Spleen (tissue), 11 donors: ENCODE measurements at regions not wholly inside any gene's neighbourhood (a gene's known extent, or its start where the extent isn't known, plus 50 kb on each side); places are given as distances from the start of the nearest gene placed in this dataset.

Source experiments
- DNase-seq: peaks from one replicate; pipeline ENCODE4 v3.0.0-alpha.2; 2020
- H3K27ac ChIP-seq, 8 donors: fragments of 200-600 bp; sonication (generic) in 7 of 8; 1 replicate in 4 of 8; 2 replicates in 4 of 8; pipeline versions ENCODE4 v1.5.0 to v1.8.0; 2016 to 2021; ENCODE audit warnings: inconsistent platforms in 4 of 8, mild to moderate bottlenecking in 4 of 8, moderate library complexity in 1 of 8
- H3K27me3 ChIP-seq, 7 donors: fragments of 200-600 bp; sonication (generic) in 6 of 7; replicated peaks in 1 of 7; 1 replicate in 4 of 7; 2 replicates in 3 of 7; pipeline versions ENCODE4 v1.5.0 to v1.8.0; 2016 to 2021; ENCODE audit warnings: inconsistent platforms in 3 of 7, mild to moderate bottlenecking in 1 of 7
- H3K36me3 ChIP-seq, 6 donors: fragments of 200-600 bp; sonication (generic) in 5 of 6; 1 replicate in 4 of 6; 2 replicates in 2 of 6; pipeline versions ENCODE4 v1.5.0 to v1.8.0; 2016 to 2021; ENCODE audit warnings: inconsistent platforms in 2 of 6
- H3K4me1 ChIP-seq, 6 donors: fragments of 200-600 bp; sonication (generic) in 5 of 6; 1 replicate in 3 of 6; 2 replicates in 3 of 6; pipeline versions ENCODE4 v1.5.0 to v1.8.0; 2016 to 2021; ENCODE audit warnings: inconsistent platforms in 3 of 6
- H3K4me3 ChIP-seq, 8 donors: fragments of 200-600 bp; sonication (generic) in 7 of 8; 1 replicate in 4 of 8; 2 replicates in 4 of 8; pipeline versions ENCODE4 v1.5.0 to v1.8.0; 2016 to 2021; ENCODE audit warnings: inconsistent platforms in 4 of 8, mild to moderate bottlenecking in 4 of 8, moderate library complexity in 2 of 8
- H3K9me3 ChIP-seq, 8 donors: fragments of 200-600 bp; sonication (generic) in 7 of 8; 1 replicate in 4 of 8; 2 replicates in 4 of 8; pipeline versions ENCODE4 v1.5.0 to v1.8.0; 2016 to 2021; ENCODE audit warnings: inconsistent platforms in 4 of 8
- POLR2A ChIP-seq, 3 donors: fragments of 450-650 bp; IDR thresholded peaks; one replicate each; pipeline ENCODE4 v1.5.1; 2017; ENCODE audit warnings: antibody characterized with exemption in 3 of 3, mild to moderate bottlenecking in 1 of 3
- POLR2AphosphoS5 ChIP-seq, 3 donors: sonication (generic); formaldehyde crosslinking; IDR thresholded peaks; one replicate each; pipeline ENCODE4 v1.5.1; 2017; ENCODE audit warnings: antibody characterized with exemption in 3 of 3
- WGBS, 5 donors: extraction: QIAGEN DNeasy Blood & Tissue Kit in 3 of 5; methylation state at CpG; one replicate each; pipeline versions ENCODE4 v1.1.5 to v1.1.7; 2013 to 2018; 5-methylcytosine and 5-hydroxymethylcytosine counted together
- intact Hi-C: fragments of 100-400 bp; cut with DNase I; formaldehyde crosslinking; loops from one replicate; pipeline ENCODE4 v1.15.0; 2023; ENCODE audit warnings: low total_unique reads
- TF ChIP-seq, protein P1 (sequence below), 11 experiments: fragments of 200-600 bp in 7 of 11; fragments of 450-650 bp in 4 of 11; sonication (generic) in 4 of 11; IDR thresholded peaks in 8 of 11; conservative IDR thresholded peaks in 3 of 11; 1 replicate in 7 of 11; 2 replicates in 4 of 11; pipeline versions ENCODE4 v1.4.0 to v1.8.0; 2016 to 2021; ENCODE audit warnings: antibody characterized with exemption in 11 of 11, inconsistent platforms in 4 of 11, mild to moderate bottlenecking in 1 of 11
- donor health status: healthy with polysubstance abuse.
- donor health status: DM: no; HTN: no; CAD: no; lungs with moderate emphysema.
- donor health status: DM: no; HTN: no; CAD: no.
- donor health status: Bipolar disorder and iron deficiency.
- donor health status: healthy.
- donor health status: DM: no; HTN: no; CAD: no.
- donor health status: DM: yes; HTN: yes; CAD: no.

DNA sequence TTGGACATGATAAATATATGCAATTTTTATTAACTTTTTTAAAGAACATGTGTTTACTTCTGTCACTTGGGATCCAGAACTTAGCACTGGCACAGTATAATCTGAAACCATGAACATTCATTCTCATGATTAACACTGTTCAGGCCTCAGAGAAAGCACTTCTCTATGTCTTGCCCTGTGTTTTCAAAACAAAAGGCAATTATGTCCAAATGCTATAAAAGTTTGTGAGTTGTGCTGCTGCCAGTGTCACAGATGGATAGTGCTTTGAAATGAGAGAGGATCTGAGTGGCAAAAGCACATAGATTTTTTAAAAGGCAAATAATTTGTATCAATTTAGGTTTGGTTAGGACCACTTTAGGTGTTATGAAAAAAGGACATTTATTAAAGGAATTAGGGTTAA is 470.5 kb upstream of the FAM98A start:
- intact Hi-C loops, result no loop called here

DNA sequence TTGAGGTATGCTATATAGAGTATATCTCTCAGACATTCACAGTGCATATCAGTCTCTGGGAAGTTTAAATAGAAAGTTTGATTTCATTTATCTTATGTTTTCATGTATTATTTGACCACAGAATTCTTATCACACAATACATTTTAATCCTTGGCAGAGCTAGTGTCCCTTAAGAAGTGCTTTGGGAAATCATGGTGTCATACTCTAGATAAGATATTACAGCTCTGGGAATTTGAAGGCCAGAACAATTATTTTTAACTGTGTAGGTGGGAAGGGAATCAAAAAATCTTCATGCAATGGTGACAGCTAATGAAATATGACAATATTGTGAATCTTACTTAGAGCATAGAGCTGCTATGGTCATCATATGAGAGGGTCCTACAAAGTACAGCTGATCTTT is 451.3 kb upstream of the FAM98A start:
- no peak for DNase-seq
- H3K9me3 ChIP-seq, result no peaks in the 10 kb centered on the region
- H3K4me3 ChIP-seq, result no peak overlapping the region
- intact Hi-C loops, result no loop called here
- TF ChIP-seq POLR2A (IDR thresholded peaks at IDR 0.05) (no peak), POLR2AphosphoS5 (IDR thresholded peaks at IDR 0.05) (no peak)
- TF ChIP-seq, protein P1, sequence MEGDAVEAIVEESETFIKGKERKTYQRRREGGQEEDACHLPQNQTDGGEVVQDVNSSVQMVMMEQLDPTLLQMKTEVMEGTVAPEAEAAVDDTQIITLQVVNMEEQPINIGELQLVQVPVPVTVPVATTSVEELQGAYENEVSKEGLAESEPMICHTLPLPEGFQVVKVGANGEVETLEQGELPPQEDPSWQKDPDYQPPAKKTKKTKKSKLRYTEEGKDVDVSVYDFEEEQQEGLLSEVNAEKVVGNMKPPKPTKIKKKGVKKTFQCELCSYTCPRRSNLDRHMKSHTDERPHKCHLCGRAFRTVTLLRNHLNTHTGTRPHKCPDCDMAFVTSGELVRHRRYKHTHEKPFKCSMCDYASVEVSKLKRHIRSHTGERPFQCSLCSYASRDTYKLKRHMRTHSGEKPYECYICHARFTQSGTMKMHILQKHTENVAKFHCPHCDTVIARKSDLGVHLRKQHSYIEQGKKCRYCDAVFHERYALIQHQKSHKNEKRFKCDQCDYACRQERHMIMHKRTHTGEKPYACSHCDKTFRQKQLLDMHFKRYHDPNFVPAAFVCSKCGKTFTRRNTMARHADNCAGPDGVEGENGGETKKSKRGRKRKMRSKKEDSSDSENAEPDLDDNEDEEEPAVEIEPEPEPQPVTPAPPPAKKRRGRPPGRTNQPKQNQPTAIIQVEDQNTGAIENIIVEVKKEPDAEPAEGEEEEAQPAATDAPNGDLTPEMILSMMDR (IDR thresholded peaks at IDR 0.05 in 8 of 11, conservative IDR thresholded peaks at IDR 0.05 in 3 of 11), result no peak
- H3K27ac ChIP-seq, result no peak overlapping the region
- H3K27me3 ChIP-seq, result no peaks in the 10 kb centered on the region
- H3K4me1 ChIP-seq, result no peaks in the 10 kb centered on the region
- no peaks in the 10 kb centered on the region for H3K36me3 ChIP-seq

More for the DNA sequence above, 470.5 kb upstream of the FAM98A start:
- no peak for DNase-seq
- H3K27ac ChIP-seq, result no peak overlapping the region
- no peak overlapping the region for H3K4me3 ChIP-seq
- no peaks in the 10 kb centered on the region for H3K36me3 ChIP-seq
- no peaks in the 10 kb centered on the region for H3K9me3 ChIP-seq
- no peak for TF ChIP-seq POLR2A (IDR thresholded peaks at IDR 0.05)
- no peak for TF ChIP-seq POLR2AphosphoS5 (IDR thresholded peaks at IDR 0.05)
- TF ChIP-seq, protein P1 (IDR thresholded peaks at IDR 0.05 in 8 of 11, conservative IDR thresholded peaks at IDR 0.05 in 3 of 11), result no peak
- no peaks in the 10 kb centered on the region for H3K4me1 ChIP-seq
- H3K27me3 ChIP-seq, result no peaks in the 10 kb centered on the region

DNA sequence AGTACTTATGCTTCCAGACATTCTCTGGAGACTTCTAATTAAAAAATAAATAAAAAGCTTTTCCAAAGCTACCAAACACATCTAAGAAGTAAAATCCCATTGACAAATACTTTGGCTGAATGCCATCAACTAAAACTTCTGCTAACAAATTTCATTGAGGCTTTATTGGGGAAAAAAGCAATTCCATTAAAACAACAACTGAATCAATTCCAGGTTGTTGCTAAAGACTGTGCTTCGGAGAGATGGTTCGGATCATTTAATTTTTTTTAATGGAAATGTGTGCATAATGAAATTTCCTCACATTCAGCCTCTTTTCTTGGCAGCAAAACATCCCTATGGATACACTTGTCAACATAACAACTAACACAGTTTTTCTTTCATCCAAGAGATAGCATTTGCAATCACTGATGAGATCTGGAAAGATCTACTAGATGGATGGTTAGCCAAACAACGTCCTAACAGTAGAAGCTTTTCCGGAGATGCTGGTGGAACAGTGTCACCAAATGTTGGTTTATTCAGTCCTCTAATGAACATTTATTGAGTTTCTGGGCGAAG is 446.1 kb upstream of the FAM98A start:
- TF ChIP-seq POLR2AphosphoS5 (IDR thresholded peaks at IDR 0.05) (no peak), POLR2A (IDR thresholded peaks at IDR 0.05) (no peak)
- TF ChIP-seq, protein P1 (IDR thresholded peaks at IDR 0.05 in 8 of 11, conservative IDR thresholded peaks at IDR 0.05 in 3 of 11), result no peak
- H3K27ac ChIP-seq, result no peak overlapping the region
- H3K4me1 ChIP-seq, result no peaks in the 10 kb centered on the region
- no peaks in the 10 kb centered on the region for H3K9me3 ChIP-seq
- intact Hi-C loops, result no loop called here
- no peaks in the 10 kb centered on the region for H3K27me3 ChIP-seq
- no peak overlapping the region for H3K4me3 ChIP-seq
- no peak for DNase-seq
- H3K36me3 ChIP-seq, result no peaks in the 10 kb centered on the region
- 80 to 89% (median 81%) methylated on average over 5 of the region's 5 CpGs for WGBS, 5 donors

DNA sequence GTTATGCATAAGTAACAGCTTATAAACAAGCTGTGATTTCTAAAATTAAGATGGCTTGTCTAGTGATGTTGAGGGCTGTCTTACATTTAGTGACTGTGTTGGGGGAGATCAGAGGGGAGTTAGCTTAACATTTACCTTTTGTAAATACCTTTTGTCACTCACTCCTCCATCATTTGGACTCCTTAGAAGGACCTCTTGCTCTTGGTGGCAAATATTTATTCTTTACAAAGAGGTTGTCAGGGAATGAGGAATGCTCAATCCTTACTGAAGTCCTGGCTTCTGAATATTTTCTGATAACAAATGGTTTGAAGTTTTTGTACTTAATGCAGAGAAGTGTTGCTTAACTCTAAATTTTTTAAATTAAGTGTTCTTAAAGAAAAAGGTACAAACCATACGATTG is 438.8 kb upstream of the FAM98A start:
- Histone ChIP-seq H3K9me3 (no peaks in the 10 kb centered on the region), H3K27me3 (no peaks in the 10 kb centered on the region), H3K27ac (no peak overlapping the region), H3K36me3 (no peaks in the 10 kb centered on the region), H3K4me1 (no peaks in the 10 kb centered on the region), H3K4me3 (no peak overlapping the region)
- intact Hi-C loops, result no loop called here
- TF ChIP-seq, protein P1 (IDR thresholded peaks at IDR 0.05 in 8 of 11, conservative IDR thresholded peaks at IDR 0.05 in 3 of 11), result no peak
- no peak for TF ChIP-seq POLR2AphosphoS5 (IDR thresholded peaks at IDR 0.05)
- TF ChIP-seq POLR2A (IDR thresholded peaks at IDR 0.05), result no peak
- WGBS, 5 donors, result 74 to 94% (median 83%) methylated on average over 1 of the region's 1 CpG
- DNase-seq, result no peak
